ENCODE measurements at regions not wholly inside any gene's neighbourhood (a gene's known extent, or its start where the extent isn't known, plus 50 kb on each side); places are given as distances from the start of the nearest gene placed in this dataset.
A peak's percentile ranks its signal among the peaks of the same experiment; 100 is the strongest.

DNA sequence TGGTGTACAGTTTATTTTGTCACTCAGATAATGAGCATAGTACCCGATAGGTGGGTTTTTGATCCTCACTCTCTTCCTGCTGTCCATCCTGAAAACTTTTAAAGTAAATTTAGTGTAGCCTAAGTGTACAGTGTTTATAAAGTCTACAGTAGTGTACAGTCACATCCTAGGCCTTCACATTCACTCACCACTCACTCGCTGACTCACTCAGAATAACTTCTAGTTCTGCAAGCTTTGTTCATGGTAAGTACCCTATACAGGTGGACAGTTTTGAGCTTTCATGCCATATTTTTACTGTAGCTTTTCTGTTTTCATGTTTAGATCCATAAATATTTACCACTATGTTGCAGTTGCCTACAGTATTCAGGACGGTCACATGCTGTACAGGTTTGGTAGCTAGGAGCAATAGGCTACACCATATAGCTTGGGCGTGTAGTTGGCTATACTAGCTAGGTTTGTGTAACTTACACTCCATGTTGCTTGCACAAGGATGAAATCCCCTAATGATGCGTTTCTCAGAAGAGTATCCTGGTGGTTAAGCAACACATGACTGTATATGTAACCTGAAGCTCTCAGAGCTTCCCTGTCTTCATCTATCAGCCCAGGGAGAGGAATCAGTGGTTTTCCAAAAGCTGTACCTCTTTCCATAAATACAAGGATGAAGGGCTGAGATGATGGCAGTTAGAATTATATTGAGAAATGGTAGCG, 87.6 kb upstream of the SLC25A26 start (continued):
- TF ChIP-seq, protein P1, sequence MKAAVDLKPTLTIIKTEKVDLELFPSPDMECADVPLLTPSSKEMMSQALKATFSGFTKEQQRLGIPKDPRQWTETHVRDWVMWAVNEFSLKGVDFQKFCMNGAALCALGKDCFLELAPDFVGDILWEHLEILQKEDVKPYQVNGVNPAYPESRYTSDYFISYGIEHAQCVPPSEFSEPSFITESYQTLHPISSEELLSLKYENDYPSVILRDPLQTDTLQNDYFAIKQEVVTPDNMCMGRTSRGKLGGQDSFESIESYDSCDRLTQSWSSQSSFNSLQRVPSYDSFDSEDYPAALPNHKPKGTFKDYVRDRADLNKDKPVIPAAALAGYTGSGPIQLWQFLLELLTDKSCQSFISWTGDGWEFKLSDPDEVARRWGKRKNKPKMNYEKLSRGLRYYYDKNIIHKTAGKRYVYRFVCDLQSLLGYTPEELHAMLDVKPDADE (IDR thresholded peaks at IDR 0.05): no peak
- TF ChIP-seq ZNF114 (CRISPR knock-in tag; IDR thresholded peaks at IDR 0.05) (no peak), EZH2 (IDR thresholded peaks at IDR 0.05; ENCODE audit: low read depth, unreplicated experiment) (no peak), STAT1 (IDR thresholded peaks at IDR 0.05; ENCODE audit: unreplicated experiment) (no peak)
- TF ChIP-seq, protein P2, sequence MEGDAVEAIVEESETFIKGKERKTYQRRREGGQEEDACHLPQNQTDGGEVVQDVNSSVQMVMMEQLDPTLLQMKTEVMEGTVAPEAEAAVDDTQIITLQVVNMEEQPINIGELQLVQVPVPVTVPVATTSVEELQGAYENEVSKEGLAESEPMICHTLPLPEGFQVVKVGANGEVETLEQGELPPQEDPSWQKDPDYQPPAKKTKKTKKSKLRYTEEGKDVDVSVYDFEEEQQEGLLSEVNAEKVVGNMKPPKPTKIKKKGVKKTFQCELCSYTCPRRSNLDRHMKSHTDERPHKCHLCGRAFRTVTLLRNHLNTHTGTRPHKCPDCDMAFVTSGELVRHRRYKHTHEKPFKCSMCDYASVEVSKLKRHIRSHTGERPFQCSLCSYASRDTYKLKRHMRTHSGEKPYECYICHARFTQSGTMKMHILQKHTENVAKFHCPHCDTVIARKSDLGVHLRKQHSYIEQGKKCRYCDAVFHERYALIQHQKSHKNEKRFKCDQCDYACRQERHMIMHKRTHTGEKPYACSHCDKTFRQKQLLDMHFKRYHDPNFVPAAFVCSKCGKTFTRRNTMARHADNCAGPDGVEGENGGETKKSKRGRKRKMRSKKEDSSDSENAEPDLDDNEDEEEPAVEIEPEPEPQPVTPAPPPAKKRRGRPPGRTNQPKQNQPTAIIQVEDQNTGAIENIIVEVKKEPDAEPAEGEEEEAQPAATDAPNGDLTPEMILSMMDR (conservative IDR thresholded peaks at IDR 0.05; ENCODE audit: low read depth in 2 of 2): no peak
- TF ChIP-seq, protein P3, sequence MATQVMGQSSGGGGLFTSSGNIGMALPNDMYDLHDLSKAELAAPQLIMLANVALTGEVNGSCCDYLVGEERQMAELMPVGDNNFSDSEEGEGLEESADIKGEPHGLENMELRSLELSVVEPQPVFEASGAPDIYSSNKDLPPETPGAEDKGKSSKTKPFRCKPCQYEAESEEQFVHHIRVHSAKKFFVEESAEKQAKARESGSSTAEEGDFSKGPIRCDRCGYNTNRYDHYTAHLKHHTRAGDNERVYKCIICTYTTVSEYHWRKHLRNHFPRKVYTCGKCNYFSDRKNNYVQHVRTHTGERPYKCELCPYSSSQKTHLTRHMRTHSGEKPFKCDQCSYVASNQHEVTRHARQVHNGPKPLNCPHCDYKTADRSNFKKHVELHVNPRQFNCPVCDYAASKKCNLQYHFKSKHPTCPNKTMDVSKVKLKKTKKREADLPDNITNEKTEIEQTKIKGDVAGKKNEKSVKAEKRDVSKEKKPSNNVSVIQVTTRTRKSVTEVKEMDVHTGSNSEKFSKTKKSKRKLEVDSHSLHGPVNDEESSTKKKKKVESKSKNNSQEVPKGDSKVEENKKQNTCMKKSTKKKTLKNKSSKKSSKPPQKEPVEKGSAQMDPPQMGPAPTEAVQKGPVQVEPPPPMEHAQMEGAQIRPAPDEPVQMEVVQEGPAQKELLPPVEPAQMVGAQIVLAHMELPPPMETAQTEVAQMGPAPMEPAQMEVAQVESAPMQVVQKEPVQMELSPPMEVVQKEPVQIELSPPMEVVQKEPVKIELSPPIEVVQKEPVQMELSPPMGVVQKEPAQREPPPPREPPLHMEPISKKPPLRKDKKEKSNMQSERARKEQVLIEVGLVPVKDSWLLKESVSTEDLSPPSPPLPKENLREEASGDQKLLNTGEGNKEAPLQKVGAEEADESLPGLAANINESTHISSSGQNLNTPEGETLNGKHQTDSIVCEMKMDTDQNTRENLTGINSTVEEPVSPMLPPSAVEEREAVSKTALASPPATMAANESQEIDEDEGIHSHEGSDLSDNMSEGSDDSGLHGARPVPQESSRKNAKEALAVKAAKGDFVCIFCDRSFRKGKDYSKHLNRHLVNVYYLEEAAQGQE (IDR thresholded peaks at IDR 0.05; ENCODE audit: unreplicated experiment): no peak

DNA sequence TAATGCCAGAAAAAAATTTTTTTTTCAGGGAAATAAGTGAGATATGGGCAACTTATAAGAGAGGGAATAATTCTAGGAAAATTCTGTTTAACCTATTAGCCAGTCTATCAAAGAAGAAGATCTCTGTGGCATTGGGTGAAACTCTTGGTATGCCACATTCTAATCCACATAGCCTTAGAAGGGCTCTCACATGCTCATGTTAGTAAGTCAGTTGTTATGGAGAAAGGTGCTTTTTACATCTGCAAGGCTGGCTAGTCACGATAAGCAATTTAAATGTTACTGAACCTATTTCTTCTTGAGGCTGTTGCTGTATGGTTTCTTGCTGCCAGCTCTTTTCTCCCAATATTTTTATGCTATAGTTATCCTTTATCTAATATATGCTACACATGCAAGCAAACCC, 89.9 kb upstream of the MAGI1 start:
- Mint-ChIP-seq H3K27me3 (ENCODE audit: insufficient read depth, low read depth, poor library complexity) (peaks cover 3% of the 10 kb centered on the region), H3K27ac (peak overlapping the region; percentile 68; the same call in 1 of the 2 replicates), H3K36me3 (ENCODE audit: low read depth) (no peaks in the 10 kb centered on the region), H3K4me3 (no peak overlapping the region), H3K9me3 (no peaks in the 10 kb centered on the region), H3K4me1 (peaks cover 17% of the 10 kb centered on the region)
- H3K9me2 ChIP-seq (ENCODE audit: insufficient read depth): no peaks in the 10 kb centered on the region
- no peak overlapping the region for H2AFZ ChIP-seq
- H3F3A ChIP-seq (replicated peaks; ENCODE audit: low read depth): 0 out of 2 replicates have a peak, but pooled peaks cover 4% of the 10 kb centered on the region
- H3K4me2 ChIP-seq: no peak overlapping the region
- H4K20me1 ChIP-seq (replicated peaks; ENCODE audit: insufficient read depth): no peaks in the 10 kb centered on the region
- no peaks in the 10 kb centered on the region for H3K36me3 ChIP-seq (ENCODE audit: insufficient read depth)
- no peaks in the 10 kb centered on the region for H3K79me2 ChIP-seq (replicated peaks; ENCODE audit: insufficient read depth)
- DNase-seq (ENCODE audit: low spot score) (peak; percentile 63), ATAC-seq (peak; percentile 92)
- H3K27ac ChIP-seq (ENCODE audit: low read depth): peak overlapping the region; percentile 51
- no peak overlapping the region for H3K4me3 ChIP-seq
- peaks cover 7% of the 10 kb centered on the region; the same call in 1 of the 2 replicates for H3K4me1 ChIP-seq (ENCODE audit: insufficient read depth)
- H3K27me3 ChIP-seq (ENCODE audit: insufficient read depth): no peaks in the 10 kb centered on the region
- TF ChIP-seq ZNF331 (CRISPR knock-in tag; IDR thresholded peaks at IDR 0.05; ENCODE audit: low read depth) (no peak), STAT1 (IDR thresholded peaks at IDR 0.05; ENCODE audit: unreplicated experiment) (no peak), EZH2phosphoT487 (IDR thresholded peaks at IDR 0.05; ENCODE audit: unreplicated experiment) (no peak), EZH2 (IDR thresholded peaks at IDR 0.05; ENCODE audit: low read depth, unreplicated experiment) (no peak), CREB1 (CRISPR knock-in tag; IDR thresholded peaks at IDR 0.05; ENCODE audit: low read depth) (no peak), NANOG (IDR thresholded peaks at IDR 0.05; ENCODE audit: borderline replicate concordance) (no peak), POLR2AphosphoS5 (IDR thresholded peaks at IDR 0.05; ENCODE audit: low read depth) (no peak)
- TF ChIP-seq, protein P2 (conservative IDR thresholded peaks at IDR 0.05; ENCODE audit: low read depth in 2 of 2): no peak

Data from GM23338 (cell line).